GM23248 (cell line): ENCODE measurements at regions not wholly inside any gene's neighbourhood (a gene's known extent, or its start where the extent isn't known, plus 50 kb on each side); places are given as distances from the start of the nearest gene placed in this dataset.
"Not testable (repeated sequence)": the region's sequence is repeated elsewhere in the genome, so short reads cannot be mapped to it uniquely, and the experiment has no call there.

ENCODE experiments used
- DNase-seq: peaks from one replicate; pipeline ENCODE4 v3.0.0-alpha.2; 2015
- H2AFZ ChIP-seq: fragments of 200-600 bp; sonication (generic); 2 replicates; pipeline ENCODE4 v1.6.1; 2016; ENCODE audit warnings: antibody characterized with exemption
- H3F3A ChIP-seq: fragments of 200-600 bp; sonication (generic); 2 replicates; pipeline ENCODE4 v1.6.1; 2016; ENCODE audit warnings: mild to moderate bottlenecking, antibody characterized with exemption, mixed run types; ENCODE audit not compliant: insufficient read depth
- H3K27ac ChIP-seq: fragments of 200-600 bp; sonication (generic); 2 replicates; pipeline ENCODE4 v1.5.1; 2016; ENCODE audit warnings: mild to moderate bottlenecking
- H3K27me3 ChIP-seq: fragments of 200-600 bp; sonication (generic); replicated peaks from 2 replicates; pipeline ENCODE4 v1.6.1; 2016; ENCODE audit warnings: mild to moderate bottlenecking; ENCODE audit not compliant: insufficient read depth
- H3K36me3 ChIP-seq: fragments of 200-600 bp; sonication (generic); 2 replicates; pipeline ENCODE4 v1.6.1; 2016; ENCODE audit warnings: low read depth, mild to moderate bottlenecking
- H3K4me1 ChIP-seq: fragments of 200-600 bp; sonication (generic); 2 replicates; pipeline ENCODE4 v1.6.1; 2016; ENCODE audit warnings: mild to moderate bottlenecking; ENCODE audit not compliant: insufficient read depth
- H3K4me2 ChIP-seq: fragments of 200-600 bp; sonication (generic); one replicate; pipeline ENCODE4 v1.6.1; 2016; ENCODE audit warnings: mild to moderate bottlenecking; ENCODE audit not compliant: unreplicated experiment
- H3K4me3 ChIP-seq: fragments of 200-600 bp; sonication (generic); 2 replicates; pipeline ENCODE4 v1.5.1; 2016; ENCODE audit warnings: mild to moderate bottlenecking
- H3K79me2 ChIP-seq: fragments of 200-600 bp; sonication (generic); 2 replicates; pipeline ENCODE4 v1.6.1; 2016; ENCODE audit warnings: mild to moderate bottlenecking; ENCODE audit not compliant: insufficient read depth
- H3K9ac ChIP-seq: fragments of 200-600 bp; sonication (generic); 2 replicates; pipeline ENCODE4 v1.6.1; 2016; ENCODE audit warnings: mild to moderate bottlenecking
- H3K9me2 ChIP-seq: fragments of 200-600 bp; sonication (generic); 2 replicates; pipeline ENCODE4 v1.6.1; 2016; ENCODE audit warnings: mixed run types, mild to moderate bottlenecking, moderate library complexity; ENCODE audit not compliant: insufficient read depth
- H3K9me3 ChIP-seq: fragments of 200-600 bp; sonication (generic); one replicate; pipeline ENCODE4 v1.6.1; 2017; ENCODE audit warnings: low read depth
- H4K20me1 ChIP-seq: fragments of 200-600 bp; sonication (generic); 2 replicates; pipeline ENCODE4 v1.6.0; 2016; ENCODE audit not compliant: insufficient read depth
- EZH2 ChIP-seq: fragments of 200-600 bp; sonication (generic); IDR thresholded peaks from 2 replicates; pipeline ENCODE4 v1.6.1; 2018; ENCODE audit warnings: antibody characterized with exemption, mild to moderate bottlenecking; ENCODE audit not compliant: insufficient read depth, poor library complexity, severe bottlenecking
- EZH2phosphoT487 ChIP-seq: fragments of 200-600 bp; sonication (generic); IDR thresholded peaks from 2 replicates; pipeline ENCODE4 v1.6.1; 2018; ENCODE audit warnings: antibody characterized with exemption, moderate library complexity, mild to moderate bottlenecking, low read depth; ENCODE audit not compliant: insufficient read depth
- WGBS, 2 experiments: methylation state at CpG; one replicate each; pipeline ENCODE4 v1.1.6; 2015 to 2017; ENCODE audit warnings: low lambda C conversion rate in 2 of 2, low coverage in 1 of 2; ENCODE audit errors: missing lambda C conversion rate in 2 of 2; 5-methylcytosine and 5-hydroxymethylcytosine counted together
- in situ Hi-C: fragments of 300-500 bp; cut with MboI; formaldehyde crosslinking; loops from 2 replicates; pipeline ENCODE4 v1.15.0; 2020

GRCh38 chr18:38750751-38751150 is 1185.2 kb upstream of the CELF4 start:
- Histone ChIP-seq H2AFZ (no peak overlapping the region), H3K27ac (no peak overlapping the region), H3K4me3 (no peak overlapping the region), H3K9me3 (no peaks in the 10 kb centered on the region), H3K9ac (no peak overlapping the region), H3K27me3 (no peaks in the 10 kb centered on the region), H3K9me2 (no peaks in the 10 kb centered on the region), H3K36me3 (no peaks in the 10 kb centered on the region), H3K4me1 (no peaks in the 10 kb centered on the region), H3K79me2 (no peaks in the 10 kb centered on the region), H4K20me1 (no peaks in the 10 kb centered on the region), H3K4me2 (no peak overlapping the region), H3F3A (no peaks in the 10 kb centered on the region)
- in situ Hi-C loops: no loop called here
- 21 to 22% methylated on average over 3 of the region's 3 CpGs for WGBS, 2 experiments
- TF ChIP-seq EZH2phosphoT487 (no peak), EZH2 (no peak)
- no peak for DNase-seq

GRCh38 chr18:38747153-38747552 is 1181.6 kb upstream of the CELF4 start:
- WGBS, 2 experiments: 31 to 39% methylated on average over 5 of the region's 5 CpGs
- H2AFZ ChIP-seq: no peak overlapping the region
- H3K4me2 ChIP-seq: no peak overlapping the region
- no peaks in the 10 kb centered on the region for H3K27me3 ChIP-seq
- no peaks in the 10 kb centered on the region for H3K79me2 ChIP-seq
- no peak overlapping the region for H3K9ac ChIP-seq
- no peaks in the 10 kb centered on the region for H3K36me3 ChIP-seq
- no peaks in the 10 kb centered on the region for H4K20me1 ChIP-seq
- H3K4me1 ChIP-seq: no peaks in the 10 kb centered on the region
- DNase-seq: no peak
- H3K27ac ChIP-seq: no peak overlapping the region
- H3K9me2 ChIP-seq: no peaks in the 10 kb centered on the region
- H3K4me3 ChIP-seq: no peak overlapping the region
- in situ Hi-C loops: loop anchor here (25.0 kb wide), 1 partner anchor 110 kb away; no protein-coding TSS in a partner anchor
- no peaks in the 10 kb centered on the region for H3K9me3 ChIP-seq
- no peaks in the 10 kb centered on the region for H3F3A ChIP-seq
- TF ChIP-seq EZH2phosphoT487 (no peak), EZH2 (no peak)

- H3K4me3 ChIP-seq, H3K4me2 ChIP-seq, H3K9ac ChIP-seq, H3K9me3 ChIP-seq, H3K36me3 ChIP-seq, H3K27ac ChIP-seq, H2AFZ ChIP-seq, DNase-seq, H4K20me1 ChIP-seq, in situ Hi-C loops, H3K27me3 ChIP-seq, H3K79me2 ChIP-seq, H3K4me1 ChIP-seq, H3F3A ChIP-seq, H3K9me2 ChIP-seq: not testable (repeated sequence)
- 37 to 41% methylated on average over 2 of the region's 2 CpGs for WGBS, 2 experiments
Observed at GRCh38 chr18:38720181-38720580, 1154.6 kb upstream of the CELF4 start.

- Histone ChIP-seq H3K9ac (no peak overlapping the region), H3K9me2 (no peaks in the 10 kb centered on the region), H3K4me1 (no peaks in the 10 kb centered on the region), H3K4me3 (no peak overlapping the region), H4K20me1 (no peaks in the 10 kb centered on the region), H3F3A (no peaks in the 10 kb centered on the region), H3K4me2 (no peak overlapping the region), H3K27ac (no peak overlapping the region), H3K27me3 (no peaks in the 10 kb centered on the region), H3K36me3 (no peaks in the 10 kb centered on the region), H3K79me2 (no peaks in the 10 kb centered on the region), H2AFZ (no peak overlapping the region), H3K9me3 (no peaks in the 10 kb centered on the region)
- 64 to 72% methylated on average over 32 to 34 of the region's 34 CpGs for WGBS, 2 experiments
- TF ChIP-seq EZH2phosphoT487: no peak
- TF ChIP-seq EZH2: no peak
- in situ Hi-C loops: no loop called here
- no peak for DNase-seq
Observed at GRCh38 chr18:38718365-38718901, 1152.8 kb upstream of the CELF4 start.

DNA sequence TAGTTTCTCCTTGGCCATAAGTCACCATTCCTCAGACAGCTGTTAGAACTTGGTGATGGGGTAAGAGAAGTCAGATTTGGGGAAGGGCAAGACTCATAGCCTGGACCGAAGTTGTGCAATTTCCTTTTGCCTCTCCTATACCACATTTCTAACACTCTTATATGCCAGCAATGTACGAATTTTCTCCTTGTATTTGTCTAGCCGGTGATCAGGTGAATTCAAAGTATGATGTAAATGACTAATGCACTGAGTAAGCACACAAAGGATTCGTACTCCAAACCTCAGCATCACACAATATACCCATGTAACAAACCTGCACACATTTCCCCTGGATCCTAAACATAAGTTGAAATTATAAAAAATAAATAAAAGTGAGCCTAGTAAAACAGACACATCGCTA is 1143.5 kb upstream of the CELF4 start:
- H3K4me1 ChIP-seq: no peaks in the 10 kb centered on the region
- H3K27ac ChIP-seq: no peak overlapping the region
- DNase-seq: no peak
- H3F3A ChIP-seq: no peaks in the 10 kb centered on the region
- H3K4me2 ChIP-seq: no peak overlapping the region
- no peak overlapping the region for H3K9ac ChIP-seq
- H3K9me2 ChIP-seq: no peaks in the 10 kb centered on the region
- in situ Hi-C loops: no loop called here
- no peak overlapping the region for H2AFZ ChIP-seq
- no peaks in the 10 kb centered on the region for H3K9me3 ChIP-seq
- 29 to 32% methylated on average over 5 of the region's 5 CpGs for WGBS, 2 experiments
- no peaks in the 10 kb centered on the region for H3K79me2 ChIP-seq
- TF ChIP-seq EZH2 (no peak), EZH2phosphoT487 (no peak)
- no peaks in the 10 kb centered on the region for H3K27me3 ChIP-seq
- H4K20me1 ChIP-seq: no peaks in the 10 kb centered on the region
- no peak overlapping the region for H3K4me3 ChIP-seq
- no peaks in the 10 kb centered on the region for H3K36me3 ChIP-seq
